ENCODE measurements at regions not wholly inside any gene's neighbourhood (a gene's known extent, or its start where the extent isn't known, plus 50 kb on each side); places are given as distances from the start of the nearest gene placed in this dataset.

- no peak overlapping the region for H3K27ac Mint-ChIP-seq
- H3K9me3 Mint-ChIP-seq: peaks cover 2% of the 10 kb centered on the region
- H4K20me1 ChIP-seq (ENCODE audit: low read depth): no peaks in the 10 kb centered on the region
- peaks cover 8% of the 10 kb centered on the region for H3K36me3 Mint-ChIP-seq
- no peak for DNase-seq (ENCODE audit: low spot score)
- TF ChIP-seq CTCF (IDR thresholded peaks at IDR 0.05) (no peak), EZH2 (IDR thresholded peaks at IDR 0.05) (no peak), EZH2phosphoT487 (IDR thresholded peaks at IDR 0.05) (no peak)
- H3K4me1 Mint-ChIP-seq: peaks cover 26% of the 10 kb centered on the region
- H3K9ac ChIP-seq: no peak overlapping the region
- H3K36me3 ChIP-seq: no peaks in the 10 kb centered on the region
- H3K27ac ChIP-seq: no peak overlapping the region
- no peaks in the 10 kb centered on the region for H3K9me3 ChIP-seq (ENCODE audit: low read depth)
- H3K79me2 ChIP-seq (ENCODE audit: low read depth): no peaks in the 10 kb centered on the region
- H3K4me2 ChIP-seq: no peak overlapping the region
- H3K27me3 Mint-ChIP-seq (ENCODE audit: insufficient read depth, low read depth): no peaks in the 10 kb centered on the region
- H3K4me3 Mint-ChIP-seq: no peak overlapping the region
- H2AFZ ChIP-seq (replicated peaks): no peak overlapping the region
- H3F3A ChIP-seq (ENCODE audit: low read depth): peaks cover 6% of the 10 kb centered on the region
- no peaks in the 10 kb centered on the region for H3K27me3 ChIP-seq
- no peak overlapping the region for H3K4me3 ChIP-seq
- H3K4me1 ChIP-seq: peaks cover 16% of the 10 kb centered on the region
Observed at GRCh38 chr12:24455811-24456210, 493.1 kb downstream of the BCAT1 start.

GRCh38 chr12:24447678-24448077 lies 498.2 kb upstream of the SOX5 start:
- H3K27ac ChIP-seq: no peak overlapping the region
- no peaks in the 10 kb centered on the region for H3K27me3 ChIP-seq
- peaks cover 10% of the 10 kb centered on the region for H3K4me1 Mint-ChIP-seq
- H3K9me3 ChIP-seq (ENCODE audit: low read depth): no peaks in the 10 kb centered on the region
- no peaks in the 10 kb centered on the region for H3K27me3 Mint-ChIP-seq (ENCODE audit: insufficient read depth, low read depth)
- no peak overlapping the region for H3K4me3 ChIP-seq
- H3K27ac Mint-ChIP-seq: no peak overlapping the region
- H3K4me1 ChIP-seq: peaks cover 9% of the 10 kb centered on the region
- H3K36me3 Mint-ChIP-seq: peaks cover 3% of the 10 kb centered on the region
- no peak overlapping the region for H3K4me3 Mint-ChIP-seq
- H3K4me2 ChIP-seq: no peak overlapping the region
- H3K36me3 ChIP-seq: no peaks in the 10 kb centered on the region
- H3F3A ChIP-seq (ENCODE audit: low read depth): no peaks in the 10 kb centered on the region
- H3K79me2 ChIP-seq (ENCODE audit: low read depth): no peaks in the 10 kb centered on the region
- TF ChIP-seq EZH2phosphoT487 (IDR thresholded peaks at IDR 0.05) (no peak), EZH2 (IDR thresholded peaks at IDR 0.05) (no peak), CTCF (IDR thresholded peaks at IDR 0.05) (no peak)
- H2AFZ ChIP-seq (replicated peaks): no peak overlapping the region
- no peak overlapping the region for H3K9ac ChIP-seq
- H4K20me1 ChIP-seq (ENCODE audit: low read depth): no peaks in the 10 kb centered on the region
- no peak for DNase-seq (ENCODE audit: low spot score)
- H3K9me3 Mint-ChIP-seq: peaks cover 3% of the 10 kb centered on the region

GRCh38 chr12:24446287-24446686 lies 496.8 kb upstream of the SOX5 start:
- peaks cover 3% of the 10 kb centered on the region for H3K9me3 Mint-ChIP-seq
- Histone ChIP-seq H3K9ac (no peak overlapping the region), H3K27ac (no peak overlapping the region), H3K4me2 (no peak overlapping the region), H3F3A (ENCODE audit: low read depth) (no peaks in the 10 kb centered on the region), H3K79me2 (ENCODE audit: low read depth) (no peaks in the 10 kb centered on the region), H3K4me1 (peaks cover 9% of the 10 kb centered on the region), H2AFZ (replicated peaks) (no peak overlapping the region), H3K27me3 (no peaks in the 10 kb centered on the region), H3K4me3 (no peak overlapping the region), H3K9me3 (ENCODE audit: low read depth) (no peaks in the 10 kb centered on the region), H4K20me1 (ENCODE audit: low read depth) (no peaks in the 10 kb centered on the region), H3K36me3 (no peaks in the 10 kb centered on the region)
- H3K27ac Mint-ChIP-seq: no peak overlapping the region
- TF ChIP-seq CTCF (IDR thresholded peaks at IDR 0.05) (no peak), EZH2 (IDR thresholded peaks at IDR 0.05) (no peak), EZH2phosphoT487 (IDR thresholded peaks at IDR 0.05) (no peak)
- H3K4me1 Mint-ChIP-seq: peaks cover 14% of the 10 kb centered on the region
- H3K4me3 Mint-ChIP-seq: no peak overlapping the region
- DNase-seq (ENCODE audit: low spot score): no peak
- no peaks in the 10 kb centered on the region for H3K36me3 Mint-ChIP-seq
- H3K27me3 Mint-ChIP-seq (ENCODE audit: insufficient read depth, low read depth): no peaks in the 10 kb centered on the region

Data from neural progenitor cell (in vitro differentiated cells).